ENCODE measurements at regions not wholly inside any gene's neighbourhood (a gene's known extent, or its start where the extent isn't known, plus 50 kb on each side); places are given as distances from the start of the nearest gene placed in this dataset.

GRCh38 chr9:91162311-91162710 lies 199.4 kb downstream of the AUH start:
- H3K27ac ChIP-seq (ENCODE audit: low read depth, low read length) = no peak overlapping the region
- H3K36me3 ChIP-seq (ENCODE audit: control insufficient read depth, low read length) = no peaks in the 10 kb centered on the region
- H3F3A ChIP-seq (ENCODE audit: control insufficient read depth, insufficient read depth) = no peaks in the 10 kb centered on the region
- no peaks in the 10 kb centered on the region for H3K9me2 ChIP-seq (replicated peaks; ENCODE audit: control insufficient read depth, low read length)
- H3K4me2 ChIP-seq (ENCODE audit: low read length) = no peak overlapping the region
- no peaks in the 10 kb centered on the region for H4K20me1 ChIP-seq (ENCODE audit: control insufficient read depth, insufficient read depth, low read depth, low read length)
- TF ChIP-seq EZH2phosphoT487 (IDR thresholded peaks at IDR 0.05; ENCODE audit: borderline replicate concordance, low read length) (no peak), CTCF (IDR thresholded peaks at IDR 0.05; ENCODE audit: low read depth, low read length, poor library complexity, severe bottlenecking) (no peak)
- H3K79me2 ChIP-seq (ENCODE audit: control insufficient read depth, low read length) = no peaks in the 10 kb centered on the region
- peaks cover 31% of the 10 kb centered on the region for H3K27me3 ChIP-seq (ENCODE audit: control insufficient read depth, low read length)
- no peaks in the 10 kb centered on the region for H3K9me3 ChIP-seq (ENCODE audit: control insufficient read depth, insufficient read depth, low read length)
- peaks cover 13% of the 10 kb centered on the region for H3K4me1 ChIP-seq (ENCODE audit: control insufficient read depth, low read length)
- no peak overlapping the region for H3K4me3 ChIP-seq (ENCODE audit: low read length)

GRCh38 chr9:91162784-91163443 lies 198.8 kb downstream of the AUH start:
- no peaks in the 10 kb centered on the region for H3K79me2 ChIP-seq (ENCODE audit: control insufficient read depth, low read length)
- no peaks in the 10 kb centered on the region for H4K20me1 ChIP-seq (ENCODE audit: control insufficient read depth, insufficient read depth, low read depth, low read length)
- no peak overlapping the region for H3K4me2 ChIP-seq (ENCODE audit: low read length)
- no peak overlapping the region for H3K27ac ChIP-seq (ENCODE audit: low read depth, low read length)
- H3K9me2 ChIP-seq (replicated peaks; ENCODE audit: control insufficient read depth, low read length) = no peaks in the 10 kb centered on the region
- H3K36me3 ChIP-seq (ENCODE audit: control insufficient read depth, low read length) = no peaks in the 10 kb centered on the region
- no peaks in the 10 kb centered on the region for H3F3A ChIP-seq (ENCODE audit: control insufficient read depth, insufficient read depth)
- TF ChIP-seq CTCF (IDR thresholded peaks at IDR 0.05; ENCODE audit: low read depth, low read length, poor library complexity, severe bottlenecking) = no peak
- no peak for TF ChIP-seq EZH2phosphoT487 (IDR thresholded peaks at IDR 0.05; ENCODE audit: borderline replicate concordance, low read length)
- no peaks in the 10 kb centered on the region for H3K9me3 ChIP-seq (ENCODE audit: control insufficient read depth, insufficient read depth, low read length)
- peaks cover 31% of the 10 kb centered on the region for H3K27me3 ChIP-seq (ENCODE audit: control insufficient read depth, low read length)
- no peak overlapping the region for H3K4me3 ChIP-seq (ENCODE audit: low read length)
- peaks cover 13% of the 10 kb centered on the region for H3K4me1 ChIP-seq (ENCODE audit: control insufficient read depth, low read length)

- Histone ChIP-seq H3K4me2 (ENCODE audit: low read length) (no peak overlapping the region), H3K9me3 (ENCODE audit: control insufficient read depth, insufficient read depth, low read length) (no peaks in the 10 kb centered on the region), H4K20me1 (ENCODE audit: control insufficient read depth, insufficient read depth, low read depth, low read length) (no peaks in the 10 kb centered on the region), H3K27ac (ENCODE audit: low read depth, low read length) (no peak overlapping the region), H3K79me2 (ENCODE audit: control insufficient read depth, low read length) (no peaks in the 10 kb centered on the region), H3K9me2 (replicated peaks; ENCODE audit: control insufficient read depth, low read length) (no peaks in the 10 kb centered on the region), H3K36me3 (ENCODE audit: control insufficient read depth, low read length) (no peaks in the 10 kb centered on the region), H3K4me1 (ENCODE audit: control insufficient read depth, low read length) (peaks cover 13% of the 10 kb centered on the region), H3K27me3 (ENCODE audit: control insufficient read depth, low read length) (peaks cover 31% of the 10 kb centered on the region), H3F3A (ENCODE audit: control insufficient read depth, insufficient read depth) (no peaks in the 10 kb centered on the region), H3K4me3 (ENCODE audit: low read length) (no peak overlapping the region)
- TF ChIP-seq EZH2phosphoT487 (IDR thresholded peaks at IDR 0.05; ENCODE audit: borderline replicate concordance, low read length) (no peak), CTCF (IDR thresholded peaks at IDR 0.05; ENCODE audit: low read depth, low read length, poor library complexity, severe bottlenecking) (no peak)
Observed at GRCh38 chr9:91163444-91163772, 198.3 kb downstream of the AUH start.

Measured in DOHH2 (cell line).